Hepatocyte (in vitro differentiated cells): ENCODE measurements at regions not wholly inside any gene's neighbourhood (a gene's known extent, or its start where the extent isn't known, plus 50 kb on each side); places are given as distances from the start of the nearest gene placed in this dataset.

Source experiments
- DNase-seq: peaks from one replicate; pipeline ENCODE4 v3.0.0-alpha.2; 2016; ENCODE audit warnings: low spot score
- H2AFZ ChIP-seq: fragments of 200-600 bp; sonication (generic); 2 replicates; pipeline ENCODE4 v1.6.0; 2016; ENCODE audit warnings: antibody characterized with exemption, mild to moderate bottlenecking
- H3K27ac ChIP-seq: fragments of 200-600 bp; sonication (generic); 2 replicates; pipeline ENCODE4 v1.5.1; 2016; ENCODE audit warnings: mild to moderate bottlenecking
- H3K27me3 ChIP-seq: fragments of 200-600 bp; sonication (generic); 2 replicates; pipeline ENCODE4 v1.6.1; 2016
- H3K36me3 ChIP-seq: fragments of 200-600 bp; sonication (generic); replicated peaks from 2 replicates; pipeline ENCODE4 v1.5.1; 2016; ENCODE audit warnings: low read depth; ENCODE audit not compliant: insufficient read depth
- H3K4me1 ChIP-seq: fragments of 200-600 bp; sonication (generic); 2 replicates; pipeline ENCODE4 v1.5.1; 2016; ENCODE audit warnings: mild to moderate bottlenecking, moderate library complexity; ENCODE audit not compliant: insufficient read depth
- H3K4me2 ChIP-seq: fragments of 200-600 bp; sonication (generic); 2 replicates; pipeline ENCODE4 v1.6.0; 2016
- H3K4me3 ChIP-seq: fragments of 200-600 bp; sonication (generic); 2 replicates; pipeline ENCODE4 v1.5.1; 2016; ENCODE audit warnings: mild to moderate bottlenecking
- H3K79me2 ChIP-seq: fragments of 200-600 bp; sonication (generic); 2 replicates; pipeline ENCODE4 v1.6.0; 2017; ENCODE audit warnings: mild to moderate bottlenecking
- H3K9me2 ChIP-seq: fragments of 200-600 bp; sonication (generic); replicated peaks from 2 replicates; pipeline ENCODE4 v1.6.0; 2017; ENCODE audit warnings: mild to moderate bottlenecking; ENCODE audit not compliant: insufficient read depth
- H3K9me3 ChIP-seq: fragments of 200-600 bp; sonication (generic); 2 replicates; pipeline ENCODE4 v1.5.1; 2016; ENCODE audit warnings: low read depth, mild to moderate bottlenecking
- H4K20me1 ChIP-seq: fragments of 200-600 bp; sonication (generic); 2 replicates; pipeline ENCODE4 v1.6.0; 2016; ENCODE audit warnings: mild to moderate bottlenecking; ENCODE audit not compliant: insufficient read depth, poor library complexity, severe bottlenecking
- EZH2 ChIP-seq: fragments of 200-600 bp; sonication (generic); IDR thresholded peaks from 2 replicates; pipeline ENCODE4 v1.6.1; 2016; ENCODE audit warnings: antibody characterized with exemption, mild to moderate bottlenecking, borderline replicate concordance
- EZH2phosphoT487 ChIP-seq: fragments of 200-600 bp; sonication (generic); IDR thresholded peaks from one replicate; pipeline ENCODE4 v1.6.1; 2018; ENCODE audit warnings: antibody characterized with exemption, mild to moderate bottlenecking, low read depth, moderate library complexity; ENCODE audit not compliant: unreplicated experiment, severe bottlenecking
- WGBS: methylation state at CpG from one replicate; pipeline ENCODE4 v1.1.6; 2016; ENCODE audit warnings: low lambda C conversion rate; ENCODE audit errors: missing lambda C conversion rate; 5-methylcytosine and 5-hydroxymethylcytosine counted together
- TF ChIP-seq, protein P1 (sequence below): fragments of 200-600 bp; sonication (generic); IDR thresholded peaks from 2 replicates; pipeline ENCODE4 v1.5.1; 2016; ENCODE audit warnings: antibody characterized with exemption, mild to moderate bottlenecking; ENCODE audit not compliant: poor library complexity

DNA sequence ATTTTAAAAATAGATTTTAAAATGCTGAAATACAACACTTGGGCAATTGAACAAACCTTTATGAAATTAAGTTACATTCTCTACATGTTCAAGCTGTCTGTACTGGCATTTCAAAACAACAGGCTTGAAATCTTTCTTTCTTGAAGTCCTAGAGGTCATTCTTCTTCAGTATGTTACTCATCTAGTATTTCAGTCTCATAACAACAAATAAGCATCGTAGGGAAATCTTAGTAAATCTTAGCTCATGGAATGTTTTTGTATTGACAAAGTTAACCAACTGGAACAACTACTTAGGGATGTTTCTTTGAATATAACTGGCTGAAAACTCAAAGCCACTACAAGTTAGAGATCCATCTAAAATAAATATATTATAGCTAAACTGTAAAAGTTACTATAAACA, 96.6 kb downstream of the KIF2B start:
- H3K4me1 ChIP-seq: peaks cover 9% of the 10 kb centered on the region
- no peaks in the 10 kb centered on the region for H3K27me3 ChIP-seq
- no peaks in the 10 kb centered on the region for H3K79me2 ChIP-seq
- no peak overlapping the region for H3K4me3 ChIP-seq
- TF ChIP-seq EZH2: no peak
- no peak for TF ChIP-seq EZH2phosphoT487
- TF ChIP-seq, protein P1, sequence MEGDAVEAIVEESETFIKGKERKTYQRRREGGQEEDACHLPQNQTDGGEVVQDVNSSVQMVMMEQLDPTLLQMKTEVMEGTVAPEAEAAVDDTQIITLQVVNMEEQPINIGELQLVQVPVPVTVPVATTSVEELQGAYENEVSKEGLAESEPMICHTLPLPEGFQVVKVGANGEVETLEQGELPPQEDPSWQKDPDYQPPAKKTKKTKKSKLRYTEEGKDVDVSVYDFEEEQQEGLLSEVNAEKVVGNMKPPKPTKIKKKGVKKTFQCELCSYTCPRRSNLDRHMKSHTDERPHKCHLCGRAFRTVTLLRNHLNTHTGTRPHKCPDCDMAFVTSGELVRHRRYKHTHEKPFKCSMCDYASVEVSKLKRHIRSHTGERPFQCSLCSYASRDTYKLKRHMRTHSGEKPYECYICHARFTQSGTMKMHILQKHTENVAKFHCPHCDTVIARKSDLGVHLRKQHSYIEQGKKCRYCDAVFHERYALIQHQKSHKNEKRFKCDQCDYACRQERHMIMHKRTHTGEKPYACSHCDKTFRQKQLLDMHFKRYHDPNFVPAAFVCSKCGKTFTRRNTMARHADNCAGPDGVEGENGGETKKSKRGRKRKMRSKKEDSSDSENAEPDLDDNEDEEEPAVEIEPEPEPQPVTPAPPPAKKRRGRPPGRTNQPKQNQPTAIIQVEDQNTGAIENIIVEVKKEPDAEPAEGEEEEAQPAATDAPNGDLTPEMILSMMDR: no peak
- no peaks in the 10 kb centered on the region for H3K36me3 ChIP-seq
- 50% methylated on average over 1 of the region's 1 CpG for WGBS
- H3K9me2 ChIP-seq: no peaks in the 10 kb centered on the region
- H3K9me3 ChIP-seq: no peaks in the 10 kb centered on the region
- H3K4me2 ChIP-seq: no peak overlapping the region
- H2AFZ ChIP-seq: no peak overlapping the region
- no peak overlapping the region for H3K27ac ChIP-seq
- H4K20me1 ChIP-seq: no peaks in the 10 kb centered on the region
- no peak for DNase-seq

DNA sequence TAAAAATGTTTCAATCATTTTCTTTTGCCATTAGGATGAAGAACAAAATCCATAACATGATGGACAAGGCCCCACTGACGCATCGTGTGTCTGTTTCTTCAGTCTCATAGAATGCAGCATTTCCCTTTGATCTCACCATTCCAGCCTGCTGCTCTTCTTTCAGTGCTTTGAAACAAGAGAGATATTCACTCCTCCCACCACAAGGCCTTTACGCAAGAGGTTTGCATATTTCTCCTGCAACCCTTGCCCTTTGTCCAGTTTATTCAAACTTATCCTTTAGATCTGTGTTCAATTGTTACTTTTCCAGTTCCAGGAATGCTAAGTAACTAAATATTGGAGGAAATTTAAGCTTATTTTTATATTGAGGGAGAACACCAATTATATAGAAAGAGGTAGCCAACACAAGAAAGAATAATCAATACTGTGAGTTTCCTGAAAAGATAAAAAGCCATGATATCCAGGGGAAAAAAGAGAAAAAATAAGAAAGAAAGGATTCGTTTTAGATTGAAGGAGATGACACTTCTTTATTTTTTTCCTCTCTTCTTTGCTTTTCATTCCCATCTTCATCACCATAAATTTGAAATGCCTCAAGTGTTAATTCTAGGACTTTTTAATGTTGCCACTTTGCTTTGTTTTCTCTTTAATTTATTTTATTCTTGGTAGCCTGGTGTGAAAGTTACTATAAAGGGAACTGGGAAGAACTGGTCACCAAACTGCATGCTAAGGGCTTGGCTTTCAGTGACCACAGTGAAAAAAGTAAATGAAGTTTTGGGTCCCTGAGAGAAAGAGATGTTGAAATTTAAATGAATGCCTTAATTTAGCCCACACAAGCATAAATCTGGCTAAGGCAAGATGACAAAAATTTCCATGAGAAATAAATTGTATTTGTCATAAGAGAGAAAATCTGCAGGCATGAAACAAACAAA, 102.1 kb downstream of the KIF2B start:
- H3K4me3 ChIP-seq: no peak overlapping the region
- H3K9me3 ChIP-seq: no peaks in the 10 kb centered on the region
- 27% methylated on average over 4 of the region's 4 CpGs for WGBS
- peaks cover 9% of the 10 kb centered on the region for H3K4me1 ChIP-seq
- no peaks in the 10 kb centered on the region for H3K36me3 ChIP-seq
- H3K27me3 ChIP-seq: no peaks in the 10 kb centered on the region
- no peaks in the 10 kb centered on the region for H4K20me1 ChIP-seq
- no peak overlapping the region for H3K4me2 ChIP-seq
- peak; percentile 58 for DNase-seq
- no peak overlapping the region for H2AFZ ChIP-seq
- no peak overlapping the region for H3K27ac ChIP-seq
- no peaks in the 10 kb centered on the region for H3K9me2 ChIP-seq
- H3K79me2 ChIP-seq: no peaks in the 10 kb centered on the region
- TF ChIP-seq EZH2 (no peak), EZH2phosphoT487 (no peak)
- TF ChIP-seq, protein P1: no peak

DNA sequence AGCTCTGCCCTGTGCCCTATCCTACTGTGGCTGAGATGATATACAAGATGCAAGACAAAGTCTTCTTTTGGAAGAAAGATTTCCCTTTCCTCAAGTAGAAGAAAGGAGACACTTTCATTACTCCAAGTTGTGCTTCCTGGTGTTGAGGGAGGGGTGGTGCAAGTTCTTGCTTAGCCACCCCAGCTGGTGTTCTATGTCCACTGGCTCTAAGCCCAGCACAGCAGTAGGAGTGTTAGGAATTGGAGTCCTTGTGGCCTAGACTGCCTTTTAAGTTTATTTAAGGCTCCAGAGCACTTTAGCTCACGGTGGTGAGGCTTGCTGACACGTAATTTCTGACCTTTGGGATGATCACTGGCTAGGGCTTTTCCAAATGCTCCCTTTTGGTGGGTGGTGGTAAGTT, 109.7 kb downstream of the KIF2B start:
- H3K4me3 ChIP-seq: no peak overlapping the region
- WGBS: 60% methylated on average over 2 of the region's 2 CpGs
- H3K79me2 ChIP-seq: no peaks in the 10 kb centered on the region
- no peaks in the 10 kb centered on the region for H3K36me3 ChIP-seq
- H4K20me1 ChIP-seq: no peaks in the 10 kb centered on the region
- H2AFZ ChIP-seq: no peak overlapping the region
- H3K27ac ChIP-seq: no peak overlapping the region
- TF ChIP-seq EZH2 (no peak), EZH2phosphoT487 (no peak)
- TF ChIP-seq, protein P1: no peak
- no peak overlapping the region for H3K4me2 ChIP-seq
- H3K9me3 ChIP-seq: no peaks in the 10 kb centered on the region
- no peak for DNase-seq
- H3K4me1 ChIP-seq: no peaks in the 10 kb centered on the region
- H3K9me2 ChIP-seq: no peaks in the 10 kb centered on the region
- H3K27me3 ChIP-seq: no peaks in the 10 kb centered on the region
